SK-N-MC (cell line): ENCODE measurements at regions not wholly inside any gene's neighbourhood (a gene's known extent, or its start where the extent isn't known, plus 50 kb on each side); places are given as distances from the start of the nearest gene placed in this dataset.

Experiments
- DNase-seq: peaks from one replicate; pipeline ENCODE4 v3.0.0-alpha.2; 2011; ENCODE audit warnings: low read depth, low spot score
- H3K27ac ChIP-seq: fragments of 200-600 bp; sonication (generic); 2 replicates; pipeline ENCODE4 v1.5.1; 2016; ENCODE audit warnings: mixed run types
- H3K36me3 ChIP-seq: fragments of 200-600 bp; sonication (generic); 2 replicates; pipeline ENCODE4 v1.6.1; 2017; ENCODE audit warnings: antibody characterized with exemption, low read length, mixed read lengths; ENCODE audit not compliant: insufficient read depth
- H3K4me3 ChIP-seq: fragments of 200-600 bp; sonication (generic); 2 replicates; pipeline ENCODE4 v1.5.1; 2016
- H3K9ac ChIP-seq: fragments of 200-600 bp; sonication (generic); 2 replicates; pipeline ENCODE4 v1.8.0; 2017; ENCODE audit warnings: mixed run types, mixed read lengths; ENCODE audit not compliant: insufficient read length
- H3K9me3 ChIP-seq: fragments of 200-600 bp; sonication (generic); 2 replicates; pipeline ENCODE4 v1.6.1; 2017; ENCODE audit warnings: low read depth, mild to moderate bottlenecking, antibody characterized with exemption, low read length, moderate library complexity, mixed read lengths
- EZH2 ChIP-seq: fragments of 200-600 bp; sonication (generic); IDR thresholded peaks from one replicate; pipeline ENCODE4 v1.6.1; 2017; ENCODE audit warnings: antibody characterized with exemption
- FOXP2 ChIP-seq: optimal IDR thresholded peaks from 2 replicates; pipeline ENCODE3; 2011; ENCODE audit warnings: mild to moderate bottlenecking, moderate library complexity; ENCODE audit not compliant: insufficient read depth; ENCODE audit errors: extremely low read length, control extremely low read depth
- POLR2AphosphoS5 ChIP-seq: IDR thresholded peaks from 2 replicates; pipeline ENCODE4 v1.6.1; 2012; ENCODE audit warnings: mild to moderate bottlenecking, low read depth, low read length, borderline replicate concordance

DNA sequence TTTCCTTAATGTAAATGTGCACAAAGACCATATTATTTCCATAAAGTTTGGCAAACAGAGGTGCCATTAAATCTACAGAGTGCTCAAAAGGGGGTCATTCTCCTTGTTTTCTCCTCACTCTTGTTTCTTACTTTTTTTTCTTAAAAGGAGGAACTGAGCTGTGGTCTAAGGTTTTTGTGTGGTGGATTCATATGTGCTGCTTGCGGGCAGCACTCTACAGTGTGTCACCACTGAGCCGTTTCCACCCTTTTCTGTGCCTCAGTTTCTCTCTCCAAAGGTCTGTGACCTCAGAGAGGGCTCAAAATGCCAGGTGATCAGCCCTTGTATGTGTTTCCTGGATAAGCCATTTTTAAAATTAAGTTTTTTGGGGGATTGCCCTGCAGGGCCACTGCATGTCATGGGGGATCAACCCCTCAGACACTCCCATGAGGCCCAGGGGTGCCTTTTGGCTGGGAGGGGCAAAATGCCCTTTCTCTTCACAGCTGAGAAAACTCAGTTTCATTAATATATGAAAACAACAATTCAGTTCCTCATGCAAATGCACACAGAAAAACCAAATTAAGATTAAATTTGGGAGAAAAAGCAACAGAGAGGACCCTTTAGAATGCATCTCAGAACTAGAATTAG lies 56.9 kb upstream of the VOPP1 start:
- H3K27ac ChIP-seq: no peak overlapping the region
- no peak for TF ChIP-seq FOXP2
- TF ChIP-seq POLR2AphosphoS5: no peak
- TF ChIP-seq EZH2: no peak
- H3K9ac ChIP-seq: no peak overlapping the region
- no peaks in the 10 kb centered on the region; the same call in 1 of the 2 replicates for H3K9me3 ChIP-seq
- H3K36me3 ChIP-seq: no peaks in the 10 kb centered on the region
- no peak for DNase-seq
- H3K4me3 ChIP-seq: no peak overlapping the region

DNA sequence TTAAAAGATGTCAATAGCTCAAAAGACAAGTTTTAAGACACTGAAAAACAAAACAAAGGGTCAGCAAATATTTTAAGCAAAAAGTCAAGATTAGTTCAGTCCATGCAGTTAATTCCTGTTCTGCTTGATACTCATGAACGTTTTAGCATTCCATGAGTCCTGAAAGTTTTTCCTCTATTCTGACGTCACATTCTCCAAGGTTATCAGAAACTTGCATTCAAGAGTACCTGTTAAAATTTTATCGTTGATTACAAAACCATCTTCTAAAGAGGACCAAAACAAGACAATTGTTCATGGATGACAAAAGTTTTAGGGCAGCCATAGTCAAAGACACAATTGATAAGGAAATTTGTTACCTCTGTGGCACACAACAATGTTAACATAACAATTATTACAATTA lies 52.5 kb upstream of the VOPP1 start:
- DNase-seq: no peak
- TF ChIP-seq EZH2: no peak
- H3K9ac ChIP-seq: no peak overlapping the region
- H3K36me3 ChIP-seq: no peaks in the 10 kb centered on the region
- no peak overlapping the region for H3K4me3 ChIP-seq
- H3K27ac ChIP-seq: no peak overlapping the region
- H3K9me3 ChIP-seq: no peaks in the 10 kb centered on the region; the same call in 1 of the 2 replicates

DNA sequence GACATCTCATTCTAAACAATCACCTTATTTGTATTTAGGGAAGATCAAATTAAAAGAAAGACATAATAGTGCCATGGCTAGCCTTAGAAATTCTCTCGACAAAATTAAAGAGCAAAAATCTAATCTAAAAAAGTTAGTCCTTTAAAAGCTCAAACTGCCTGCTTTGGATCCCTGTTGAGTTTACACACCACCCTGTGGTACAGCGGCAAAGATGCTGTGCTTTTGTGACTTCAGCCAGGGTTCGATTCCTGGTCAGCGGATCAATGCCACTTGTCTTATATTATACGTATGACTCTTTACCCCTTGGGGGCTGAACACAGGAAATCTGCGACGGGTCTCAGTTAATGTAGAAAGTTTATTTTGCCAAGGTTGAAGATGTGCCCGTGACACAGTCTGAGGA lies 51.3 kb upstream of the VOPP1 start:
- Histone ChIP-seq H3K27ac (no peak overlapping the region), H3K9ac (no peak overlapping the region), H3K9me3 (no peaks in the 10 kb centered on the region; the same call in 1 of the 2 replicates), H3K4me3 (no peak overlapping the region), H3K36me3 (no peaks in the 10 kb centered on the region)
- TF ChIP-seq EZH2: no peak
- no peak for TF ChIP-seq POLR2AphosphoS5
- no peak for TF ChIP-seq FOXP2
- no peak for DNase-seq

DNA sequence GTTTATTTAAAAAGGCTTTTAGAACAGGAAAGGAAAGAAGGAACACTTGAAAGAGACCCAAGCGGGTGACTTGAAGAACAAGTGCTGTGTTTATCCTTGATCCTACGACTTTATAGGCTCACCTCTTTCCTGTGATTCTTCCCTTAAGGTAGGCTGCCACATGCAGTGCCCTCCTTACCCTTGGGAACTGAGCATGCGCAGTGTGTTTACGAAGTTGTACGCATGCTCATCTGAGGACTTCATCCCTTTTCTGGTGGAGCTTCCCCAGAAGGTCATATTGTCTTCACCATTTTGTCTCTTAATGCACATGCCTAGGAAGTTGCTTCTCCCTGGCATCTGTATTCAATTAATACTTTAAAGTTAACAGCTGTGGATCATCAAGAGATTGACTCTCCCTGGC lies 49.9 kb upstream of the VOPP1 start:
- no peak overlapping the region for H3K4me3 ChIP-seq
- TF ChIP-seq POLR2AphosphoS5 (no peak), EZH2 (no peak), FOXP2 (no peak)
- peaks cover 3% of the 10 kb centered on the region for H3K9me3 ChIP-seq
- DNase-seq: no peak
- H3K9ac ChIP-seq: no peak overlapping the region
- no peak overlapping the region for H3K27ac ChIP-seq
- no peaks in the 10 kb centered on the region for H3K36me3 ChIP-seq
